HG02588 (cell line): ENCODE measurements at regions not wholly inside any gene's neighbourhood (a gene's known extent, or its start where the extent isn't known, plus 50 kb on each side); places are given as distances from the start of the nearest gene placed in this dataset.

Source experiments
- ATAC-seq: cut with Tn5 transposase; IDR thresholded peaks from one replicate; pipeline ENCODE4 v1.9.1; 2021; ENCODE audit warnings: mild to moderate bottlenecking, moderate library complexity; ENCODE audit not compliant: unreplicated experiment

- ATAC-seq = no peak
Observed at GRCh38 chr2:122830157-122830556, 1074.7 kb downstream of the TSN start.

- ATAC-seq = no peak
Observed at GRCh38 chr2:122831649-122832048, 1076.2 kb downstream of the TSN start.

GRCh38 chr2:122843503-122843902, 1088.1 kb downstream of the TSN start:
- ATAC-seq = no peak

- no peak for ATAC-seq
Observed at GRCh38 chr2:122851161-122851560, 1095.7 kb downstream of the TSN start.

GRCh38 chr2:122851972-122852531, 1096.6 kb downstream of the TSN start:
- no peak for ATAC-seq

GRCh38 chr2:122856696-122857095, 1101.2 kb downstream of the TSN start:
- no peak for ATAC-seq

- ATAC-seq = no peak
Observed at GRCh38 chr2:122858075-122858702, 1102.7 kb downstream of the TSN start.

GRCh38 chr2:122858813-122859212, 1103.4 kb downstream of the TSN start:
- no peak for ATAC-seq

GRCh38 chr2:122859260-122859659, 1103.8 kb downstream of the TSN start:
- no peak for ATAC-seq

- peak; percentile 65 for ATAC-seq
Observed at GRCh38 chr2:122863532-122863931, 1108.1 kb downstream of the TSN start.

GRCh38 chr2:122864728-122865127, 1109.3 kb downstream of the TSN start:
- ATAC-seq = no peak

GRCh38 chr2:122866095-122866494, 1110.6 kb downstream of the TSN start:
- ATAC-seq = no peak

- ATAC-seq = no peak
Observed at GRCh38 chr2:122867941-122868340, 1112.5 kb downstream of the TSN start.

- no peak for ATAC-seq
Observed at GRCh38 chr2:122868646-122869275, 1113.3 kb downstream of the TSN start.

- ATAC-seq = no peak
Observed at GRCh38 chr2:122873951-122874350, 1118.5 kb downstream of the TSN start.

- no peak for ATAC-seq
Observed at GRCh38 chr2:122875091-122875865, 1119.8 kb downstream of the TSN start.

- no peak for ATAC-seq
Observed at GRCh38 chr2:122883849-122884248, 1128.4 kb downstream of the TSN start.

- ATAC-seq = no peak
Observed at GRCh38 chr2:122884889-122885288, 1129.4 kb downstream of the TSN start.

- ATAC-seq = no peak
Observed at GRCh38 chr2:122885436-122885835, 1130.0 kb downstream of the TSN start.

- no peak for ATAC-seq
Observed at GRCh38 chr2:122886479-122887145, 1131.2 kb downstream of the TSN start.

GRCh38 chr2:122899614-122900013, 1125.5 kb upstream of the CNTNAP5 start:
- ATAC-seq = no peak
